ENCODE measurements at regions not wholly inside any gene's neighbourhood (a gene's known extent, or its start where the extent isn't known, plus 50 kb on each side); places are given as distances from the start of the nearest gene placed in this dataset.

- H4K20me1 ChIP-seq (ENCODE audit: control insufficient read depth, insufficient read depth, low read depth, low read length): no peaks in the 10 kb centered on the region
- H3K9me3 ChIP-seq (ENCODE audit: control insufficient read depth, insufficient read depth, low read length): no peaks in the 10 kb centered on the region
- no peak overlapping the region for H3K4me3 ChIP-seq (ENCODE audit: low read length)
- no peaks in the 10 kb centered on the region for H3K9me2 ChIP-seq (replicated peaks; ENCODE audit: control insufficient read depth, low read length)
- H3K36me3 ChIP-seq (ENCODE audit: control insufficient read depth, low read length): no peaks in the 10 kb centered on the region
- no peak overlapping the region for H3K4me2 ChIP-seq (ENCODE audit: low read length)
- H3F3A ChIP-seq (ENCODE audit: control insufficient read depth, insufficient read depth): no peaks in the 10 kb centered on the region
- no peaks in the 10 kb centered on the region for H3K27me3 ChIP-seq (ENCODE audit: control insufficient read depth, low read length)
- H3K27ac ChIP-seq (ENCODE audit: low read depth, low read length): no peak overlapping the region
- H3K4me1 ChIP-seq (ENCODE audit: control insufficient read depth, low read length): no peaks in the 10 kb centered on the region
- no peaks in the 10 kb centered on the region for H3K79me2 ChIP-seq (ENCODE audit: control insufficient read depth, low read length)
- no peak for TF ChIP-seq CTCF (IDR thresholded peaks at IDR 0.05; ENCODE audit: low read depth, low read length, poor library complexity, severe bottlenecking)
- no peak for TF ChIP-seq EZH2phosphoT487 (IDR thresholded peaks at IDR 0.05; ENCODE audit: borderline replicate concordance, low read length)
These were observed 231.9 kb upstream of the FOXN3 start for GRCh38 chr14:89648924-89649323.

- Histone ChIP-seq H3K36me3 (ENCODE audit: control insufficient read depth, low read length) (no peaks in the 10 kb centered on the region), H3K9me2 (replicated peaks; ENCODE audit: control insufficient read depth, low read length) (no peaks in the 10 kb centered on the region), H3K9me3 (ENCODE audit: control insufficient read depth, insufficient read depth, low read length) (no peaks in the 10 kb centered on the region), H3K4me2 (ENCODE audit: low read length) (no peak overlapping the region), H3K79me2 (ENCODE audit: control insufficient read depth, low read length) (no peaks in the 10 kb centered on the region), H3K4me3 (ENCODE audit: low read length) (no peak overlapping the region), H3K27ac (ENCODE audit: low read depth, low read length) (no peak overlapping the region), H3K27me3 (ENCODE audit: control insufficient read depth, low read length) (no peaks in the 10 kb centered on the region), H4K20me1 (ENCODE audit: control insufficient read depth, insufficient read depth, low read depth, low read length) (no peaks in the 10 kb centered on the region), H3K4me1 (ENCODE audit: control insufficient read depth, low read length) (no peaks in the 10 kb centered on the region), H3F3A (ENCODE audit: control insufficient read depth, insufficient read depth) (no peaks in the 10 kb centered on the region)
- no peak for TF ChIP-seq CTCF (IDR thresholded peaks at IDR 0.05; ENCODE audit: low read depth, low read length, poor library complexity, severe bottlenecking)
- TF ChIP-seq EZH2phosphoT487 (IDR thresholded peaks at IDR 0.05; ENCODE audit: borderline replicate concordance, low read length): no peak
These were observed 231.5 kb upstream of the FOXN3 start for GRCh38 chr14:89648510-89648909.

- Histone ChIP-seq H3K27ac (ENCODE audit: low read depth, low read length) (no peak overlapping the region), H3K9me2 (replicated peaks; ENCODE audit: control insufficient read depth, low read length) (no peaks in the 10 kb centered on the region)
- TF ChIP-seq CTCF (IDR thresholded peaks at IDR 0.05; ENCODE audit: low read depth, low read length, poor library complexity, severe bottlenecking): no peak
- no peak for TF ChIP-seq EZH2phosphoT487 (IDR thresholded peaks at IDR 0.05; ENCODE audit: borderline replicate concordance, low read length)
These were observed 229.9 kb upstream of the FOXN3 start for GRCh38 chr14:89646971-89647370.

DNA sequence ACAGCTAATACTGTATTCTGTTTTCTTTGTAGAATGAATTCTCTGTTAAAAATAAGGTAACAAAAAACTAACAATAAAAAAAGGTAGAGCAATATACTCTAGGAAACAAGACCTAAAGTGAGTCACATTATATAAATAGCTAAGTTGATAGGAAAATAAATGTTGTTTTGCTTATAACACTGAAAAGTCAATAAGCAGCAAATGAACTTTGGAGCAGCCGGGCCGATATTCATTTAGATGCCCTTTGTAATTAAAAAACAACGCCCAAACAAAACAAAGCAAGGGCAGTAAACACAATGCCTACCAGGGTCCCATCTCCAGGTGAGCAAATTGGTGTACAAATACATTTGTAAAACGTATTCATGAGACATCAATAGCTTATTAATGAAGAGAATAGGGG lies 227.6 kb upstream of the FOXN3 start:
- Histone ChIP-seq H3K4me1 (ENCODE audit: control insufficient read depth, low read length) (no peaks in the 10 kb centered on the region), H3K27ac (ENCODE audit: low read depth, low read length) (no peak overlapping the region), H3K9me2 (replicated peaks; ENCODE audit: control insufficient read depth, low read length) (no peaks in the 10 kb centered on the region), H3K4me3 (ENCODE audit: low read length) (no peak overlapping the region), H3K9me3 (ENCODE audit: control insufficient read depth, insufficient read depth, low read length) (no peaks in the 10 kb centered on the region), H3K79me2 (ENCODE audit: control insufficient read depth, low read length) (no peaks in the 10 kb centered on the region), H3K4me2 (ENCODE audit: low read length) (no peak overlapping the region), H3K27me3 (ENCODE audit: control insufficient read depth, low read length) (no peaks in the 10 kb centered on the region), H3F3A (ENCODE audit: control insufficient read depth, insufficient read depth) (no peaks in the 10 kb centered on the region), H4K20me1 (ENCODE audit: control insufficient read depth, insufficient read depth, low read depth, low read length) (no peaks in the 10 kb centered on the region), H3K36me3 (ENCODE audit: control insufficient read depth, low read length) (no peaks in the 10 kb centered on the region)
- TF ChIP-seq EZH2phosphoT487 (IDR thresholded peaks at IDR 0.05; ENCODE audit: borderline replicate concordance, low read length) (no peak), CTCF (IDR thresholded peaks at IDR 0.05; ENCODE audit: low read depth, low read length, poor library complexity, severe bottlenecking) (no peak)

More at GRCh38 chr14:89646971-89647370, 229.9 kb upstream of the FOXN3 start:
- Histone ChIP-seq H3K4me3 (ENCODE audit: low read length) (no peak overlapping the region), H3K9me3 (ENCODE audit: control insufficient read depth, insufficient read depth, low read length) (no peaks in the 10 kb centered on the region), H3K79me2 (ENCODE audit: control insufficient read depth, low read length) (no peaks in the 10 kb centered on the region), H3K4me1 (ENCODE audit: control insufficient read depth, low read length) (no peaks in the 10 kb centered on the region), H3F3A (ENCODE audit: control insufficient read depth, insufficient read depth) (no peaks in the 10 kb centered on the region), H4K20me1 (ENCODE audit: control insufficient read depth, insufficient read depth, low read depth, low read length) (no peaks in the 10 kb centered on the region), H3K36me3 (ENCODE audit: control insufficient read depth, low read length) (no peaks in the 10 kb centered on the region), H3K27me3 (ENCODE audit: control insufficient read depth, low read length) (no peaks in the 10 kb centered on the region), H3K4me2 (ENCODE audit: low read length) (no peak overlapping the region)

Measured in DOHH2 (cell line).